ENCODE measurements at regions not wholly inside any gene's neighbourhood (a gene's known extent, or its start where the extent isn't known, plus 50 kb on each side); places are given as distances from the start of the nearest gene placed in this dataset.
"Not testable (repeated sequence)": the region's sequence is repeated elsewhere in the genome, so short reads cannot be mapped to it uniquely, and the experiment has no call there.

DNA sequence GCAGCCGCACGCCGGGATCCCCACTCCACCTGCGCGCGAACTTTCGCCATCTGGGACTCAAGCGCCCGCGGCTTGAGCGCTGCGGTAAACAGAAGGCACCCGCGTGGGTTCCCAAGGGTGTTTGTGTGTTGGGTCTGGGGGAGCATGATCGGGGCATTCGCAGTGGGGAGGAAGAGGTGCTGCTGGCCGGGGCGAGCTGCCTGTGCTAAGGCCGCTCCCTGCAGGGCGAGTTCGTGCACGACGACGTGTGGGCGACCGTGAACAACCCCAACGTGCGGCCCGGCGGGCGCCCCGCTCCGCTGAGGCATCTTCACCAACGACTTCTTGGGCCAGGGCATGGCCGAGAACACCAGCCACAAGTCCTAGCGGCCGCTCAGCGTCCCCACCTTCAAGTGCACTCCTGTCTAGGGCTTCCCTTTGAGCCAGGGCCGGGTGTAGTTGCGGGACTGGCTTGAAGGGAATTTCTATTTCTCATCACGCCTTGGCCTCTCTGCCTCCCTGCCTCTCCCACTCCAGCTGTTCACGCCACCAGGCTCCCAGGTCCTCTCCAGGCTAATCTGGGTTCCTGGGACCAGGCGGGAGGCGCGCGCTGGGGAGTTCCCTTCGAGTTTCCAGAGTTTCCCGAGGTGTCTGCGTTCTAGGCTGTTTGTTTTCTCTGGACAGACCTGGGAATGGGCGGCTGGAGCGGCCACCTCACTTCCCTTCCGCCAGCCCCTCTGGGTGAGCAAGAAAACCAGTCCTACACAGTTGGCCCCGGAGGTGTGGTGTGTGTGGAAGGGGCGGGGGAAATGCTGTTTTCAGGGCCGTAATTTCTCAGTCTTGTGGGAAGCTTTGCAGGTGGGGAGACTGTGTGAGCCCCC lies 417.8 kb upstream of the TMTC1 start:
- peak; percentile 47 for ATAC-seq

DNA sequence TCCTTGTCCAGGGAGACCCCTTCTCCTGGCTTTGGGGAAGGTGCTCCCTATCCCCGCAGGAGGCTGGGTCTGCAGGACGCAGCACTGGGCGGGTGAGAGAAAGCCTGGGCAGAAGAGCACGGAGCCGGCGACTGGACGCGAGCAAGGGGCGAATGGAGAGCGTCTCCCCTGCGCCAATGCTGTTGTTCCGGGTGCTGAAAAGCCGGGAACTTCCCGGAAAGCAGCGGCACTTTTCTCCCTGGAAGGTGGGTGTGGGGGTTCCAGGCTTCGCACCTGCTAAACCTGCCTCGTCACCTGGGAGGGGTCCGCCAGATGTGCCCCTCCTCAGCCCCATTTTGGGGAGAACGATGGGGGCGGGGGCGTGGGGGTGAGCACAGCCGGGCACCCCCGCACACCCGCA lies 417.1 kb upstream of the TMTC1 start:
- ATAC-seq, result no peak

GRCh38 chr12:30197392-30198057 lies 413.8 kb upstream of the TMTC1 start:
- ATAC-seq, result no peak

DNA sequence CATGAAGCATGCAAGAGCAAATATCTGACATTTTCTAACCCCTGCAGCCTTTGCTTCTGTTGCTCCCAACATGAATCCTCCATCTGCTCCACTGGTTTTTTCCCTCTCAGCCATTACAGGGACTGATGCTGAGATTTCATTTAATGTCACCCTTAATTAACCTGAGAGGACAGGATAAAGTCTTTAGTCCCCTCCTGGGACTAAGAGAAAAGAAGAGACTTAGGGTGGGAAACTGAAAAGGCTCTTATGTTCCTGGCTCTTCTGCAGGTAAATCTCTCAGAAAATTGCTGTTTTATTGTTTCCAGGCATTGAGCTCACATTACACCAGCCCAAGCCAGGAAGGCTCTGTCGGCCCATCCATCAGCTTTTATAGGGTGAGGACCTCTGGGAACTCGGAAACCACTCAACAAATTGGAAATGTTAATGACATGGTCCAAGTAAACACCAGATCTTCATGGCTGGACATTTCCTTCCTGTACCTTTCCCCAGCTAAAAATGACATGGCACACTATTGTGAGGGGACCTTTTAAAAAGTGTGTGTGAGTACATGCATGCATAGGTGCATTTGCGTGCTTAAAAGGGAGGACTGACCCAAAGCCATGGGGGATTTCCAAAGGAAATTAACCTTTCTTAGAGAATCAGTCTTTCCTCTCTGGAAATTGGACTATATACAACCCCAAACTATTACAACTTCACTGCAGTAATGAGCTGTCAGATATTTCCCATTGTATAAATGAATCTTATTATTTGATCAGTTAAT lies 408.1 kb upstream of the TMTC1 start:
- no peak for ATAC-seq

- no peak for ATAC-seq
These were observed 405.0 kb upstream of the TMTC1 start for GRCh38 chr12:30188602-30189326.

DNA sequence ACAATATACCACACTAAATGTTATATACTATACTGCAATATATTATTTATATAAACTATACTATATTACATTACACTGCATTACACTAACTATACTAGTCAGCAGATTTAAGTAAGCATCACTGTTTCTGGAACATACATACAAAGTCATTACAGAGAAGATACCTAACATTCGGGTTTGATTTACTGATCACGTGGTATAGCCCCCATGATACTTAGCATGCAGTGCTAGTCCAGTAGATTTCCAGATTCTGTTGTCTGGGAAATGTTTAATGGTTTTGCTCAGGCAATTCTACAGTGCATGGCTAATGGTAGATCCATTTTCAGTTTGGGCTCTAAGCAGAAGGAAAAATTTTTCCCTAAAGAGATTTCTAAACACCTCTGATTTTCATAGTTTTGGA lies 403.7 kb upstream of the TMTC1 start:
- no peak for ATAC-seq

GRCh38 chr12:30181334-30181733 lies 397.6 kb upstream of the TMTC1 start:
- no peak for ATAC-seq

DNA sequence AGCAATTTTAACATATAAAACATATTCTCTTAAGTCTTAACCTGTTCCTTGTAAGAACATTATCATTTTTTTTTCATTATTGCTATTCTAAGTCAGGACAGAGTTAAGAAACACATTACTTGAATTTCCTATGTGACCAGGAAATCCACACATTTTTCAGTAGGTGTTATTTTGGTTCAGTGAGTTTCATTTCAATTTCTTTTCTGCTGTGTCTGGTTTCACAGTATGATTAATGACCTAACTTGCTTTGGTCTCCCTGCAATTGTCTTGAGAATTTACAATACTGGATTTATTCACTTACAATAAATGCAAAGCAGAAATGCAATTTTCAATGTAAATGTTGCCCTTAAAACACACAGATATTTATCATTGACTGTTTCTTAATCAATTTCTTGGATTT lies 396.9 kb upstream of the TMTC1 start:
- no peak for ATAC-seq

DNA sequence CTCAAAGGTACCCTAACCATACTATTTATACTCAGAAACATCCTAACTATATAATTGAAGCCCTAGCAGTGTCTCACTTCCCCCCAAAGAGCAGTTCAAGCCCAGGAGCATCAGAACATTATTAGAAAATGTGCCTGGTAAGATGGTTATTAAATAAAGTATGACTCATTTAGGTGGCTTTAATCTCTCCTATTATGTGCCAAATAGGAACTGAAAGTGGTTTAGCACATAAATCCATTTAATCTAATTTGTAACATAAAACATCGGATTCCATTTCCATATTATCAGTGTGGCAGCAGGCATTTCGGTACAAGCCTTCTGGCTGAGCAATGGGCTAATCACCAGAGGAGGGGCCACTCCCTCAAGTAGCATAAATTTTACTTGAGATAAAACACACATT lies 395.2 kb upstream of the TMTC1 start:
- peak; percentile 38 for ATAC-seq

DNA sequence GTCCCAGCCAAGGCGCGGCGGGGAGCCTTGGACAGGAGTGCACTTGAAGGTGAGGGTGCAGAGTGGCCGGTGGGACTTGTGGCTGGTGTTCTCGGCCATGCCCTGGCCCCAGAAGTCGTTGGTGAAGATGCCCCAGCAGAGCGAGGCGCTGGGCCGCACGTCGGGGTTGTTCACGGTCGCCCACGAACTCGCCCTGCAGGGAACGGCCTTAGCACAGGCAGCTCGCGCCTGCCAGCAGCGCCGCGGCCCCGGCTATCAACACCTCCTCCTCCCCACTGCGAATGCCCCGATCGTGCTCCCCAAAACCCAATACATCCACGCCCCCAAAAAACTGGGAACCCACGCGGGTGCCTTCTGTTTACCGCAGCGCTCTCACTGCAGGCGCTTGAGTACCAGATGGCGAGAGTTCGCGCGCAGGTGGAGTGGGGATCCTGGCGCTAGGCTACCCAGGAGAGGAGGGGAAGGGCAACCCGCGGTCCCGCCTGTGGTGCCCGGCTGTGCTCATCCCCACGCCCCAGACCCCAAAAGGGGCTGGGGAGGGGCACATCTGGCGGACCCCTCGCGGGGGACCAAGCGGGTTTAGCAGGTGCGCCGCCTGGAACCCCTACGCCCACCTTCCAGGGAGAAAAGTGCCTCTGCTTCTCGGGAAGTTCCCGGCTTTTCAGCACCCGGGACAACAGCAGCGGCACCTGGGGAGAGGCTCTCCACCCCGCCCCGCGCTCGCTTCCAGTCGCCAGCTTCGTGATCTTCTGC lies 386.3 kb upstream of the TMTC1 start:
- no peak for ATAC-seq

- ATAC-seq, result no peak
These were observed 382.5 kb upstream of the TMTC1 start for GRCh38 chr12:30166006-30166795.

GRCh38 chr12:30164382-30165318 lies 380.9 kb upstream of the TMTC1 start:
- no peak for ATAC-seq

- not testable (repeated sequence) for ATAC-seq
These were observed 373.1 kb upstream of the TMTC1 start for GRCh38 chr12:30156833-30157232.

GRCh38 chr12:30155001-30155730 lies 371.4 kb upstream of the TMTC1 start:
- ATAC-seq, result no peak

DNA sequence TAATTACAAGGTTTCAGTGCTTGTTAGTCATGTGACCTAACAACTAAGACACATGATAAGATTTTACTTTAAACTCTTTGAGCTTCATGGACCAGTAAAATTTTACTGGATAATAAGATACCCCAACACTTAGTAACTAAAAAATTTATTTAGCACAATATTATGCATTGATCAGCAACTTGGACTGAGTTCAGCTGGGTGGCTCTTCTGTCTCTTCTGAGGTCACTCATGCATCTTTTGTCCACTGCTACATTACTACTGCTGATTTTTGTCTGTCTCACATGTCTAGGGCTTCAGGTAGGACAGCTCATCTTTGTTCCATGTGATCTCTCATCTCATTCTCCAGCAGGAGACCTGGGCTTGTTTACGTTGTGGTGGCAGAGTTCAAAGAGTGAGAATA lies 370.2 kb upstream of the TMTC1 start:
- ATAC-seq, result no peak

GRCh38 chr12:30152705-30153104 lies 369.0 kb upstream of the TMTC1 start:
- no peak for ATAC-seq

GRCh38 chr12:30151831-30152230 lies 368.1 kb upstream of the TMTC1 start:
- ATAC-seq, result no peak

GRCh38 chr12:30146561-30146960 lies 362.8 kb upstream of the TMTC1 start:
- ATAC-seq, result no peak

DNA sequence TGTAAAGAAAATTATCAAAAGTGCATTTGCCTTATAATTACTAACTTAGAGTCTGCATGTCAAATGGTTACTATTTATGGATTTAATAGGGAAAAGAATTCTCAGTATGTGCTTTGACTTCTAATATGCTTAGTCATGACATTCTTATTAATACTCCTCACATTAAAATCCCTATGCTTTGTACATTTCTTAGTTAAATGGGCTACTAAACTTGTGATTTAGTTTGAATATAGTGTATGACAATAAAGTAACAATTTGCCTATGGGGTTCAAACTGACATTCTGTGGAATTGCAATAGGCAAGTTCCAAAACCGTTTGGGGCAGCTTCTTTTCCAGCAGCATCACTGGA lies 361.9 kb upstream of the TMTC1 start:
- no peak for ATAC-seq
